Esophagus muscularis mucosa (tissue), 4 donors: ENCODE measurements at regions not wholly inside any gene's neighbourhood (a gene's known extent, or its start where the extent isn't known, plus 50 kb on each side); places are given as distances from the start of the nearest gene placed in this dataset.
"Not testable (repeated sequence)": the region's sequence is repeated elsewhere in the genome, so short reads cannot be mapped to it uniquely, and the experiment has no call there.

Experiments
- CTCF ChIP-seq, 3 experiments: fragments of 200-600 bp in 2 of 3; fragments of 450-650 bp in 1 of 3; sonication (generic) in 2 of 3; IDR thresholded peaks; one replicate each; pipeline ENCODE4 v1.5.1; 2017 to 2019; ENCODE audit warnings: antibody characterized with exemption in 3 of 3, mild to moderate bottlenecking in 2 of 3, moderate library complexity in 1 of 3
- EP300 ChIP-seq: sonication (generic); formaldehyde crosslinking; IDR thresholded peaks from one replicate; pipeline ENCODE4 v1.6.1; 2017; ENCODE audit warnings: antibody characterized with exemption
- POLR2A ChIP-seq: fragments of 450-650 bp; IDR thresholded peaks from one replicate; pipeline ENCODE4 v1.6.1; 2017; ENCODE audit warnings: antibody characterized with exemption, moderate library complexity, mild to moderate bottlenecking, low read depth
- POLR2AphosphoS5 ChIP-seq, 2 donors: sonication (generic); formaldehyde crosslinking; IDR thresholded peaks; one replicate each; pipeline ENCODE4 v1.6.1; 2017; ENCODE audit warnings: antibody characterized with exemption in 2 of 2

GRCh38 chr21:9728219-9728992 lies 793.0 kb upstream of the TPTE start:
- not testable (repeated sequence) for TF ChIP-seq CTCF (IDR thresholded peaks at IDR 0.05); EP300; POLR2A; POLR2AphosphoS5 (IDR thresholded peaks at IDR 0.05)
